EL (cell line): ENCODE measurements at regions not wholly inside any gene's neighbourhood (a gene's known extent, or its start where the extent isn't known, plus 50 kb on each side); places are given as distances from the start of the nearest gene placed in this dataset.

ENCODE experiments used
- DNase-seq: peaks from one replicate; pipeline ENCODE4 v3.0.0-alpha.2; 2016

- DNase-seq = no peak
Observed at GRCh38 chr2:217049422-217049821, 189.6 kb upstream of the TNP1 start.

- no peak for DNase-seq
Observed at GRCh38 chr2:217048730-217049129, 188.9 kb upstream of the TNP1 start.

- no peak for DNase-seq
Observed at GRCh38 chr2:217047631-217048030, 187.8 kb upstream of the TNP1 start.

DNA sequence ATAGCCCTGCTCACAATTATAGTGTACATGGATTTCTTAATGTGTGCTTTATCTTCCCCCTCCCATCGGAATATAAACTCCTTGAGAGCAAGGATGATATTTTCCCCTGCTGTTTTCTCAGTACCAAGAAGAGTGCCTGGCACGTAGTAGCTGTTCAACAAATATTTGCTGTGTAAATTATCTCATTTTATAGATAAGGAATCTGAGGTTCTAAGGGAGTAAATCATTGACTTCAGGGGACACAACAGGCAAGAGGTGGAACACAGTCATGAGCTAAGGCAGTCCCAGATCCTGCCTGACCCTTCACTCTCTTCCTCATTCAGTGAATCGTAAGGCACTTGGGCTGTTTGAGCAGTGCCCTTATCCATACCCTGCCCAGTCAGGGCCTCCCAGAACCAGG is 187.3 kb upstream of the TNP1 start:
- DNase-seq = no peak

GRCh38 chr2:217045700-217046475 is 186.0 kb upstream of the TNP1 start:
- no peak for DNase-seq

GRCh38 chr2:217040099-217040498 is 180.2 kb upstream of the TNP1 start:
- no peak for DNase-seq

DNA sequence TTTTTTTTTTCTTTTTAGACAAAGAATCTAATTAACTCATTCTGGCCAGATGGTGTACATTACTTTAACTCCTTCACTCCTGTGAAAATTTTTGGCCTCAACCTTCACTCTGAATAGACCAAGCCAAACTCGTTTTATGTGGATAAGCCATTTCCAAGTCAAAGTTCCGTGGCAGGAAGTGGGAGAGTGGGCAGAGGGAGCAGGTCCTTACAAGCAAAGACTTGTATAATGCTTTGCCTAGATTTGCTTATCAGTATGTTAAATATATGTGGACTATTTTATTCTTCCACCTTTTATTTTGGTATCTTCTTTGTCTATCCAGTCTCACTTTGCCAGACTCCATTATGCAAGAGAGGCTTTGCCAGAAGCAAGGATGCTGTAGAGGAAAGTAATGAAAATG is 178.1 kb upstream of the TNP1 start:
- no peak for DNase-seq

DNA sequence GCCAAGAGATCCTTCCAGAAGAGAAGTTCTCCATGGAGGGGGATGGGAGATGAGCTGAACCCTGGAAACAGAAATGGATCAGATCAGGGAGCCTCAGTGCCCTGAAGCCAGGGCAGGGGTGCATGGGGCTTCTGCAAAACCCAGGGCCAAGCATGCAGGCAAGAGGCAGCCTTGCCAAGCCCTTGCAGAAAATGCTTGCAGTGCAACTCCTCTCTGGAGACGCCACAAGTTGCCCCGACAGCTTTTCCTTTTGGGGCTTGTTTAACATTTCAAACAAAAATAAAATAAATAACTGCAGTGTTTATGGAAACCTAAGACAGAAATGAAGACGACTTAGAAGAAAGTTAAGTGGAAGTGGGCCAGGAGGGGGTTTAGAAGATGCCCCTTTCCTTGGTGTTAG is 177.5 kb upstream of the TNP1 start:
- DNase-seq = no peak

DNA sequence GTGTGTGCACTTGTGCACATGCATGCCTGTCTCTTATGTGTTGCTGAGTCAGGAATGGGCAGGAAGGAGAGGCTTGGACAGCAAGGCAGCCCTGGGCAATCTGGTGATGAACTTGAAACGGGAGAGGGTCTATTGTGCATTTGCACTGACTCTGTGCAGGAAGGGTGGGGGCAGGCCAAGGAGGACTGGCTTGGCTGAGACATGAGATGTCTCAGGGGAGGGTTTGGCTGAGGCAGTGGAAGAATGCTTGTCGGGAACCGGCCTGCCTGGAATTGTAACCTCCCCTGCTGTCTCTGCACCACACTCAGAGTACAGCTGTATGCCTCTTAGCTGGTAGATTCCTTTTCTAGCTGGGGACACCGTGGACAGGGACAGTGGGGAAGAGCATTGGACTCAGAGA is 176.1 kb upstream of the TNP1 start:
- no peak for DNase-seq

GRCh38 chr2:217033186-217033585 is 173.3 kb upstream of the TNP1 start:
- DNase-seq = no peak

- no peak for DNase-seq
Observed at GRCh38 chr2:217031445-217031844, 171.6 kb upstream of the TNP1 start.

- DNase-seq = no peak
Observed at GRCh38 chr2:217030081-217030480, 170.2 kb upstream of the TNP1 start.

GRCh38 chr2:217028128-217028527 is 168.3 kb upstream of the TNP1 start:
- no peak for DNase-seq

GRCh38 chr2:217027414-217027813 is 167.6 kb upstream of the TNP1 start:
- DNase-seq = no peak

DNA sequence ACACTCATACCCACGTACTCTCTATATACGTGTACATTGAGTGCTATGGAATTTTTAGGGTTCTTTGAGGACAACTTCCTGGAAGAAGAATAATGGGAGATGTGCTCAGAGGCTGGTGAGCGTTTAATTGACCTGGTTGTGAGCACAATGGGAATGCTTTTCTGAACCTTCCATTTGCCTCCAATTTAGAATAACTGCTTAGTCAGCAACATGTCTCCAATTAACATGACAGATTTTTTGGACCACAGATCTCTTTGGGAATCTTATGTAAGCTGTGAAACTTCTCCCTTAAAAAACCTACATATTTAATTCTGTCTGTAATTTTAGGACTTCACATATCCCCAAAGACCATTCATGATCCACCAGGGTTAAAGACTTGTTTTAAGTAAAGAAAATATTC is 166.7 kb upstream of the TNP1 start:
- DNase-seq = no peak

GRCh38 chr2:217026161-217026560 is 166.3 kb upstream of the TNP1 start:
- no peak for DNase-seq

- DNase-seq = no peak
Observed at GRCh38 chr2:217023611-217024010, 163.7 kb upstream of the TNP1 start.

DNA sequence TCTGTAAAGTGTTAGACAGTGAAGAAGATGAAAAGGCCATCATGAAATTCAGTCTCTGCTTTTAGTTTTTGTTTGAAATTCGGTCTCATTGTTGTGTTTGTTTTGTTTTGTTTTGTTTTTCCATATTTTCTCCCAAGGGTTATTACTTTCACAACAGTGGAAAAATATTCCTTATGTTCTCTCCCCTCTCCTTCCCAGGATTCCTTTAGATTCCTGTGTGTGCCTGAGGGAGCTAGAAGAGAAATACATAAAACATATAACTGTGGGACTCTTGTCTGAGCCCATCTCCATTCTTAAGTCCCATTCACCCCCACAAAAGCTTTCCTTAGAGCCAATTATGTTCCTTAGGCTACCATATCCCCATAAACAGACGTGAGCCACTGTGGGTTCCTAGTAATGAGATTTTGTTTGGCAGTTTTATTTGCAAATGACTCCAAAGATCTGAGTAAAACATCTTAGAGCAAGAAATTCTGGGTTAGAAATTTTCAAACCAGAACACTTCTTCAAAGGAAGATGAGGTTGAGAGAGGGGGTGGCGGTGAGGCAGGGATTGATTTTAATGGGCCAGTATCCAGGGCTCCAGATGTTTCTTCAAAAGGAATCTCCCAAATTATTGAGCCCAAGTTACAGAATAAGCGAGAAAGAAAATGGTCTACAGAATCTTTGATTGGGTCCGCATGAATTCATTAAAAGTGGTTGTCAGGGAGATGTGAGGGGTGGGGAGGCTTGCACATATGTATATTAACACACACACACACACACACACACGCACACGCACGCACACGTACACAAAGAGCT is 157.8 kb upstream of the TNP1 start:
- DNase-seq = no peak

DNA sequence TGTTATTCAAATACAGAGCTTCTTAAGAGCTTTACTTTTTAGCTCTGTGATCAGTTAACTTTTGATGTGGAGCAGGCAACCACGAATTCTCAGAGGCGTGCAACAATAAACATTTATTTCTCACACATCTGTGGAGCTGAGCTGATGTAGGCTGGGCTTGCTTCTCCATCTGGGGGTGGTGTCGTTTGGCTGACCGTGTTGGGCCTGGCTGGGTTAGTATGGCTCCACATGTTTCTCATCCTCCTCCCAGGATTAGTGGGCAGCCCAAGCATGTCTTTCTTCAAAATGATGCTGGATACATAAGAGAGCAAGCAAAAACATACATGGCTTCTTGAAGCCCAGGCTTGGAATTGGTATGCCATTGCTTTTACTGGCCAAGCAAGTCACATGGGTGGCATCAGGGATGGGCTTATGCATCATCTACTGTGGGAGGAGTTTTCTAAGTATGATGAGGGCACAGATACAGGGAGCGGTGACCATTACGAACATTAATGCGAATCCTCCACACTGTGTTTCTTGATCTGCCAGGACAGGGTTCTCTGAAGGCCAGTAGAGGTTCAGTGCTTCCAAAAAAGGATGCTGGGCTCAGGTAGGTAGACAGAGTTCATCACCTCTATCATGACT is 157.0 kb upstream of the TNP1 start:
- DNase-seq = no peak

- no peak for DNase-seq
Observed at GRCh38 chr2:217014328-217015105, 154.7 kb upstream of the TNP1 start.

DNA sequence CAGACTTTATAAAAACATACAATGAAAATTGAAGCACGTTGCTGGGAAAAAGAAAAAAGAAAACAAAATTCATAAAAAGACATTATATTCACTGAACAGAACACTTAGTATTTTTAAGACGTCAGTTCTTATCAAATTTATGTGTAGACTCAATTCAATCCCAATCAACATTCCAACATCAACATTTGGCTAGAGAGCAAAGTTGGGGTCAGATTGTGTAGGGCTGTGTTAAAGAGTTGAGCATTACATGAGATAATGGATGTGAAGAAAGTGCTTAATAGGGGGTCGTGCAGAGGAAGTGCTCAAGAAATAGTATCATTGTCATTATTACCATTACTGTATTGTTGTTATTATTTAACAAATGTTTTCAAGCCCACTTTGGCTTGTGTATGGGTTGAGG is 154.1 kb upstream of the TNP1 start:
- no peak for DNase-seq

DNA sequence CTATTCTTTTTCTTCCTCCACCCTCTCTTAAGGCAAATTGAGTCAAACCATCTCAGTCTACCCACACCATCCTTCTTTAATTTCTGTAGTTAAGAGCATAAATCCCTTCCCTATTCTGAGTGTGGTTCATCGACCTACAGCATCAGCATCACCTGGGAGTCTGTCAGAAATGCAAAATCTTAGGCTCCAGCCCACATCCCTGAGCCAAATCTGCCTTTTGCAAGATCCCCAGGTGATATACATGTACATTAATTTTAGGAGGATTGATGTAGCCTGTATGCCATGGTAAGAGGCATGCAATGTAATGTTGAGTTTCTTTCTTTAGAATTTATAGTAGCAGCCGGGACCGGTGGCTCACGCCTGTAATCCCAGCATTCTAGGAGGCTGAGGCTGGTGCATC is 151.7 kb upstream of the TNP1 start:
- no peak for DNase-seq

DNA sequence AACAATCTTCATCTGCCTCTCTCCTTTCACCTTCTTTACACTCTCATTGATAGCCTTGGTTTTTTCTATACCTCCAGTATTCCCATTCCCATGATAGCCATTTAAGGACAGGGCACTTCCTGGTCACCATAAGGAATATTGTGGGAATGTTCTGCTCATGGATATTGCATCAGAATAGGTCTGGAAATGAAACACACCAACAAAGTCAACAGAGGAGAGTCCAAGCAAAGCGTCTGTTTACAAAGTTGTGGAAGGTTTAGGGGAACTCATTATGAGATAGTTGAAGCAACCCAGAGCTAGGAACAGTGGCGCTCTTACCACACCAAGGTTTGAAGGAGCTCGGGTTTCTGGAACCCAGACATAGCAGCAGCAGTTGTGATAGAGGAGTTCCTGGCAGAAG is 150.3 kb upstream of the TNP1 start:
- no peak for DNase-seq
